Loucy (cell line): ENCODE measurements at regions not wholly inside any gene's neighbourhood (a gene's known extent, or its start where the extent isn't known, plus 50 kb on each side); places are given as distances from the start of the nearest gene placed in this dataset.

Experiments used
- CTCF ChIP-seq: fragments of 200-600 bp; sonication (generic); conservative IDR thresholded peaks from 2 replicates; pipeline ENCODE4 v1.5.1; 2014; ENCODE audit warnings: mild to moderate bottlenecking, antibody characterized with exemption, low read length
- EZH2phosphoT487 ChIP-seq: fragments of 200-600 bp; IDR thresholded peaks from 2 replicates; pipeline ENCODE4 v1.6.1; 2018; ENCODE audit warnings: antibody characterized with exemption, mild to moderate bottlenecking, moderate library complexity, borderline replicate concordance

GRCh38 chr6:74928203-74928602 is 277.6 kb downstream of the COL12A1 start:
- TF ChIP-seq CTCF (no peak), EZH2phosphoT487 (no peak)
